ENCODE measurements at regions not wholly inside any gene's neighbourhood (a gene's known extent, or its start where the extent isn't known, plus 50 kb on each side); places are given as distances from the start of the nearest gene placed in this dataset.

DNA sequence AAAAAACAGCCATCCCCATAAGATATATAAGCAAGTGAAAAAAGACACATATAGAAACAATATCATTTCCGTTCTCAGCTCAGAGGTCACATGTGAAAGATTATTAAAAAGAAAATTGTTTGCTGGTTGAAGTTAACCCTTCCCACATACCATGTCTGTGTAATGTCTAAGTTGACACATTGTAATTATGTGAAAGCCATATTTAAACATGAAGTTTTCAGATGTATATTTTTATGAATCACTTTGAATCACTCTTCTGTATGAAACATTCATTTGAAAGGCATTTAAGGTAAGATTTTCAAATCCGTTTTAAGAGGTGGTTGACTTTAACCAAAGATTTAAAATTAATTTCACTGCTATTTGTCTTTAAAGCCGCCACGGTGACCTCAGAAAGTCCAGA is 441.9 kb downstream of the RND3 start:
- TF ChIP-seq CTCF (conservative IDR thresholded peaks at IDR 0.05) (no peak), ZFX (IDR thresholded peaks at IDR 0.05) (no peak)

Measured in C4-2B (cell line).